ENCODE measurements at regions not wholly inside any gene's neighbourhood (a gene's known extent, or its start where the extent isn't known, plus 50 kb on each side); places are given as distances from the start of the nearest gene placed in this dataset.
"Not testable (repeated sequence)": the region's sequence is repeated elsewhere in the genome, so short reads cannot be mapped to it uniquely, and the experiment has no call there.

GRCh38 chr13:60242043-60242595, 78.4 kb upstream of the DIAPH3 start:
- no peak overlapping the region for H3K27ac ChIP-seq
- no peak for TF ChIP-seq CTCF (conservative IDR thresholded peaks at IDR 0.05)

- TF ChIP-seq CTCF (conservative IDR thresholded peaks at IDR 0.05) = no peak
- H3K27ac ChIP-seq = no peak overlapping the region
Observed at GRCh38 chr13:60244381-60244780, 80.7 kb upstream of the DIAPH3 start.

GRCh38 chr13:60251419-60251818, 87.7 kb upstream of the DIAPH3 start:
- H3K27ac ChIP-seq = not testable (repeated sequence)

GRCh38 chr13:60258349-60258748, 94.6 kb upstream of the DIAPH3 start:
- no peak for TF ChIP-seq CTCF (conservative IDR thresholded peaks at IDR 0.05)

GRCh38 chr13:60260440-60260839, 96.7 kb upstream of the DIAPH3 start:
- TF ChIP-seq CTCF (conservative IDR thresholded peaks at IDR 0.05) = no peak

More at GRCh38 chr13:60258349-60258748, 94.6 kb upstream of the DIAPH3 start:
- no peak overlapping the region for H3K27ac ChIP-seq

GRCh38 chr13:60261432-60262351, 98.0 kb upstream of the DIAPH3 start:
- H3K27ac ChIP-seq = no peak overlapping the region
- no peak for TF ChIP-seq CTCF (conservative IDR thresholded peaks at IDR 0.05)

More at GRCh38 chr13:60260440-60260839, 96.7 kb upstream of the DIAPH3 start:
- no peak overlapping the region for H3K27ac ChIP-seq

GRCh38 chr13:60265566-60265965, 101.8 kb upstream of the DIAPH3 start:
- no peak for TF ChIP-seq CTCF (conservative IDR thresholded peaks at IDR 0.05)
- H3K27ac ChIP-seq = no peak overlapping the region

All from VCaP (cell line).